GM11168 (cell line): ENCODE measurements at regions not wholly inside any gene's neighbourhood (a gene's known extent, or its start where the extent isn't known, plus 50 kb on each side); places are given as distances from the start of the nearest gene placed in this dataset.
"Not testable (repeated sequence)": the region's sequence is repeated elsewhere in the genome, so short reads cannot be mapped to it uniquely, and the experiment has no call there.

Source experiments
- in situ Hi-C: fragments of 300-500 bp; cut with MboI; formaldehyde crosslinking; loops from one replicate; pipeline ENCODE4 v1.12.0; 2022; ENCODE audit warnings: low sequenced_read_pairs; ENCODE audit not compliant: unreplicated experiment

GRCh38 chr17:73829676-73830280, 185.5 kb upstream of the SDK2 start:
- in situ Hi-C loops = no loop called here

GRCh38 chr17:73831699-73832098, 187.5 kb upstream of the SDK2 start:
- in situ Hi-C loops = no loop called here

GRCh38 chr17:73833775-73834488, 189.7 kb upstream of the SDK2 start:
- in situ Hi-C loops = no loop called here

- in situ Hi-C loops = no loop called here
Observed at GRCh38 chr17:73834684-73835343, 190.6 kb upstream of the SDK2 start.

- in situ Hi-C loops = no loop called here
Observed at GRCh38 chr17:73835605-73836004, 191.4 kb upstream of the SDK2 start.

- in situ Hi-C loops = no loop called here
Observed at GRCh38 chr17:73838815-73839214, 194.6 kb upstream of the SDK2 start.

GRCh38 chr17:73840829-73841228, 196.6 kb upstream of the SDK2 start:
- in situ Hi-C loops = no loop called here

GRCh38 chr17:73841431-73842060, 197.3 kb upstream of the SDK2 start:
- in situ Hi-C loops = no loop called here

GRCh38 chr17:73847952-73848351, 203.7 kb upstream of the SDK2 start:
- in situ Hi-C loops = no loop called here

- in situ Hi-C loops = no loop called here
Observed at GRCh38 chr17:73850426-73850825, 206.2 kb upstream of the SDK2 start.

- in situ Hi-C loops = no loop called here
Observed at GRCh38 chr17:73851091-73851490, 206.8 kb upstream of the SDK2 start.

- in situ Hi-C loops = no loop called here
Observed at GRCh38 chr17:73851921-73852320, 207.7 kb upstream of the SDK2 start.

- in situ Hi-C loops = no loop called here
Observed at GRCh38 chr17:73855720-73856333, 211.6 kb upstream of the SDK2 start.

GRCh38 chr17:73856556-73856955, 212.3 kb upstream of the SDK2 start:
- in situ Hi-C loops = no loop called here

GRCh38 chr17:73859439-73860008, 215.3 kb upstream of the SDK2 start:
- in situ Hi-C loops = not testable (repeated sequence)

GRCh38 chr17:73861543-73861942, 217.3 kb upstream of the SDK2 start:
- in situ Hi-C loops = no loop called here

- in situ Hi-C loops = no loop called here
Observed at GRCh38 chr17:73863761-73864535, 219.7 kb upstream of the SDK2 start.

- in situ Hi-C loops = no loop called here
Observed at GRCh38 chr17:73865831-73866230, 221.6 kb upstream of the SDK2 start.

GRCh38 chr17:73867056-73867455, 222.8 kb upstream of the SDK2 start:
- in situ Hi-C loops = no loop called here

- in situ Hi-C loops = no loop called here
Observed at GRCh38 chr17:73870068-73870467, 225.8 kb upstream of the SDK2 start.
